ENCODE measurements at regions not wholly inside any gene's neighbourhood (a gene's known extent, or its start where the extent isn't known, plus 50 kb on each side); places are given as distances from the start of the nearest gene placed in this dataset.

- TF ChIP-seq, protein P1, sequence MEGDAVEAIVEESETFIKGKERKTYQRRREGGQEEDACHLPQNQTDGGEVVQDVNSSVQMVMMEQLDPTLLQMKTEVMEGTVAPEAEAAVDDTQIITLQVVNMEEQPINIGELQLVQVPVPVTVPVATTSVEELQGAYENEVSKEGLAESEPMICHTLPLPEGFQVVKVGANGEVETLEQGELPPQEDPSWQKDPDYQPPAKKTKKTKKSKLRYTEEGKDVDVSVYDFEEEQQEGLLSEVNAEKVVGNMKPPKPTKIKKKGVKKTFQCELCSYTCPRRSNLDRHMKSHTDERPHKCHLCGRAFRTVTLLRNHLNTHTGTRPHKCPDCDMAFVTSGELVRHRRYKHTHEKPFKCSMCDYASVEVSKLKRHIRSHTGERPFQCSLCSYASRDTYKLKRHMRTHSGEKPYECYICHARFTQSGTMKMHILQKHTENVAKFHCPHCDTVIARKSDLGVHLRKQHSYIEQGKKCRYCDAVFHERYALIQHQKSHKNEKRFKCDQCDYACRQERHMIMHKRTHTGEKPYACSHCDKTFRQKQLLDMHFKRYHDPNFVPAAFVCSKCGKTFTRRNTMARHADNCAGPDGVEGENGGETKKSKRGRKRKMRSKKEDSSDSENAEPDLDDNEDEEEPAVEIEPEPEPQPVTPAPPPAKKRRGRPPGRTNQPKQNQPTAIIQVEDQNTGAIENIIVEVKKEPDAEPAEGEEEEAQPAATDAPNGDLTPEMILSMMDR (IDR thresholded peaks at IDR 0.05 in 8 of 11, conservative IDR thresholded peaks at IDR 0.05 in 3 of 11) = no peak
- TF ChIP-seq POLR2AphosphoS5 (IDR thresholded peaks at IDR 0.05) (no peak), POLR2A (IDR thresholded peaks at IDR 0.05) (no peak)
- H3K4me3 ChIP-seq = no peak overlapping the region
- intact Hi-C loops (cut with DNase I; ENCODE audit: low total_unique reads) = no loop called here
- no peaks in the 10 kb centered on the region for H3K36me3 ChIP-seq
- 86 to 91% (median 90%) methylated on average over 8 of the region's 8 CpGs for WGBS, 5 donors
- H3K27ac ChIP-seq = no peak overlapping the region
- H3K27me3 ChIP-seq (replicated peaks in 1 of 7) = no peaks in the 10 kb centered on the region
- H3K4me1 ChIP-seq = peaks cover 0 to 9% (median 0%) of the 10 kb centered on the region in 6 donors
- DNase-seq = no peak
- no peaks in the 10 kb centered on the region for H3K9me3 ChIP-seq
These were observed 139.3 kb upstream of the PHACTR1 start for GRCh38 chr6:12577124-12577850.

- intact Hi-C loops (cut with DNase I; ENCODE audit: low total_unique reads) = no loop called here
- no peaks in the 10 kb centered on the region for H3K27me3 ChIP-seq (replicated peaks in 1 of 7)
- H3K27ac ChIP-seq = no peak overlapping the region
- H3K9me3 ChIP-seq = no peaks in the 10 kb centered on the region
- H3K4me3 ChIP-seq = no peak overlapping the region
- no peak for TF ChIP-seq POLR2A (IDR thresholded peaks at IDR 0.05)
- TF ChIP-seq, protein P1 (IDR thresholded peaks at IDR 0.05 in 8 of 11, conservative IDR thresholded peaks at IDR 0.05 in 3 of 11) = no peak
- no peak for TF ChIP-seq POLR2AphosphoS5 (IDR thresholded peaks at IDR 0.05)
- H3K36me3 ChIP-seq = no peaks in the 10 kb centered on the region
- peaks cover 0 to 10% (median 0%) of the 10 kb centered on the region in 6 donors for H3K4me1 ChIP-seq
- DNase-seq = no peak
These were observed 138.5 kb upstream of the PHACTR1 start for GRCh38 chr6:12578097-12578496.

GRCh38 chr6:12578751-12579150 lies 137.8 kb upstream of the PHACTR1 start:
- TF ChIP-seq POLR2AphosphoS5 (IDR thresholded peaks at IDR 0.05) = no peak
- intact Hi-C loops (cut with DNase I; ENCODE audit: low total_unique reads) = no loop called here
- Histone ChIP-seq H3K4me1 (peaks cover 0 to 7% (median 0%) of the 10 kb centered on the region in 6 donors), H3K4me3 (no peak overlapping the region), H3K9me3 (no peaks in the 10 kb centered on the region), H3K27ac (no peak overlapping the region), H3K36me3 (no peaks in the 10 kb centered on the region), H3K27me3 (replicated peaks in 1 of 7) (no peaks in the 10 kb centered on the region)
- WGBS, 5 donors = 89 to 96% (median 92%) methylated on average over 3 of the region's 3 CpGs
- no peak for DNase-seq

GRCh38 chr6:12580290-12580689 lies 136.3 kb upstream of the PHACTR1 start:
- no peaks in the 10 kb centered on the region for H3K9me3 ChIP-seq
- intact Hi-C loops (cut with DNase I; ENCODE audit: low total_unique reads) = no loop called here

More at GRCh38 chr6:12580290-12580689, 136.3 kb upstream of the PHACTR1 start:
- TF ChIP-seq, protein P1 (IDR thresholded peaks at IDR 0.05 in 8 of 11, conservative IDR thresholded peaks at IDR 0.05 in 3 of 11) = no peak
- TF ChIP-seq POLR2AphosphoS5 (IDR thresholded peaks at IDR 0.05) (no peak), POLR2A (IDR thresholded peaks at IDR 0.05) (no peak)
- H3K27me3 ChIP-seq (replicated peaks in 1 of 7) = no peaks in the 10 kb centered on the region
- WGBS, 5 donors = 91 to 93% (median 92%) methylated on average over 3 of the region's 3 CpGs
- DNase-seq = no peak
- no peaks in the 10 kb centered on the region for H3K36me3 ChIP-seq
- peaks cover 0 to 7% (median 0%) of the 10 kb centered on the region in 6 donors for H3K4me1 ChIP-seq
- no peak overlapping the region for H3K27ac ChIP-seq
- no peak overlapping the region for H3K4me3 ChIP-seq

All from spleen (tissue), 11 donors.